ENCODE measurements at regions not wholly inside any gene's neighbourhood (a gene's known extent, or its start where the extent isn't known, plus 50 kb on each side); places are given as distances from the start of the nearest gene placed in this dataset.

DNA sequence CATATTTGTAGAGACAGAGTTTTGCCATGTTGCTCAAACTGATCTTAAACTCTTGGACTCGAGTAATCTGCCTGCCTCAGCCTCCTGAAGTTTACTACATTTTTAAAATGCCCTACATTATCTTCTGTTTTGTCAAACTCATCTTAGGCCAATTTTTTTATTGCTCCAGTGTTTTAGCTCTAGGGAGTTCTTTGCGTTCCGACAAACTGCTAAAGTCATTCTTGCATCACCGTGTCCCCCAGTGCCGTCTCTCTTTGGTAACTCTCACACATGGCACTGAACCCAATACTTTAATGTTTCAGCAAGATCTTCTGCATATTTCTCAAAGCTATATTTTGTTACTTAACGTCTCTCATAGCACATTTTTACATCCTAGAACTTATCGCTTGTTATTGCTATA, 440.9 kb upstream of the NRXN1 start:
- H3K4me1 ChIP-seq: no peaks in the 10 kb centered on the region
- intact Hi-C loops (cut with DNase I): no loop called here
- H3K9me3 ChIP-seq: no peaks in the 10 kb centered on the region
- no peaks in the 10 kb centered on the region for H3K27me3 ChIP-seq
- ATAC-seq: no peak
- no peaks in the 10 kb centered on the region for H3K36me3 ChIP-seq
- DNase-seq: no peak
- H3K27ac ChIP-seq: no peak overlapping the region
- TF ChIP-seq, protein P1, sequence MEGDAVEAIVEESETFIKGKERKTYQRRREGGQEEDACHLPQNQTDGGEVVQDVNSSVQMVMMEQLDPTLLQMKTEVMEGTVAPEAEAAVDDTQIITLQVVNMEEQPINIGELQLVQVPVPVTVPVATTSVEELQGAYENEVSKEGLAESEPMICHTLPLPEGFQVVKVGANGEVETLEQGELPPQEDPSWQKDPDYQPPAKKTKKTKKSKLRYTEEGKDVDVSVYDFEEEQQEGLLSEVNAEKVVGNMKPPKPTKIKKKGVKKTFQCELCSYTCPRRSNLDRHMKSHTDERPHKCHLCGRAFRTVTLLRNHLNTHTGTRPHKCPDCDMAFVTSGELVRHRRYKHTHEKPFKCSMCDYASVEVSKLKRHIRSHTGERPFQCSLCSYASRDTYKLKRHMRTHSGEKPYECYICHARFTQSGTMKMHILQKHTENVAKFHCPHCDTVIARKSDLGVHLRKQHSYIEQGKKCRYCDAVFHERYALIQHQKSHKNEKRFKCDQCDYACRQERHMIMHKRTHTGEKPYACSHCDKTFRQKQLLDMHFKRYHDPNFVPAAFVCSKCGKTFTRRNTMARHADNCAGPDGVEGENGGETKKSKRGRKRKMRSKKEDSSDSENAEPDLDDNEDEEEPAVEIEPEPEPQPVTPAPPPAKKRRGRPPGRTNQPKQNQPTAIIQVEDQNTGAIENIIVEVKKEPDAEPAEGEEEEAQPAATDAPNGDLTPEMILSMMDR (IDR thresholded peaks at IDR 0.05): no peak
- 80% methylated on average over 7 of the region's 7 CpGs for WGBS, 2 donors
- H3K4me3 ChIP-seq: no peak overlapping the region

DNA sequence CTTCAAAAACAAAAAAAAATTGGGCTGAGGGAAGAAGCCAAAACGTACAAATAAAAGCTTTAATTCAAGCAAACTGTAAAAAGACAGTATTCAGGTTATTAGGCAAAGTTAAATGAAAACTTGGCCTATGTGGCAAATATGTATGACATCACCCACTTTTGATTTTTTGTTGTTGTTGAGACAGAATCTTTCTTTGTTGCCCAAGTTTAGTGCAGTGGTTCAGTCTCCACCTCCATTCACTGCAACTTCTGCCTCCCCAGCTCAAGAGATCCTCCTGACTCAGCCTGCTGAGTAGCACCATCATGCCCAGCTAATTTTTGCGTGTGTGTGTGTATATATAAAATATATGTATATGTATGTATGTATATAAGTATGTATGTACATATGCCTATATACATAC, 440.4 kb upstream of the NRXN1 start:
- Histone ChIP-seq H3K36me3 (no peaks in the 10 kb centered on the region), H3K27me3 (no peaks in the 10 kb centered on the region), H3K4me1 (no peaks in the 10 kb centered on the region), H3K4me3 (no peak overlapping the region), H3K27ac (no peak overlapping the region), H3K9me3 (no peaks in the 10 kb centered on the region)
- DNase-seq: no peak
- TF ChIP-seq, protein P1 (IDR thresholded peaks at IDR 0.05): no peak
- WGBS, 2 donors: 71 to 73% methylated on average over 2 of the region's 2 CpGs
- ATAC-seq: no peak
- intact Hi-C loops (cut with DNase I): no loop called here

DNA sequence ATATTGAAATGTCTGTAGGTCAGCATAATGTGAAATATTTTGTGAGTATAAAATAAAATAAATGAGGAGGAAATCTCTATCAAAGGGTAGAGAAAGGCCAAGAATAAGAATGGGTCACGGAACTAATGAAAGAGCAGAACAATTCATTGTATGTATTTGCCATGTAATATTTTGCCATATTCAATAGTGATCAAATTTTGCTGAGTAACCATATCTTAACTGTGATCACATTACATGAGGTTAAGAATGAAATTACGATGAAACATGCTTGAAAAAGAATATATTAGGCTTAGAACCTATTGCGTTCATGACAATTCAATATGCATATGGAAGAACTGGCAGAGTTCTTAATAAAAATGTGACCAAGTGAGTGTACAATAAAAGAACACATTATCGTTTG, 437.2 kb upstream of the NRXN1 start:
- DNase-seq (no peak), ATAC-seq (no peak)
- Histone ChIP-seq H3K36me3 (no peaks in the 10 kb centered on the region), H3K9me3 (no peaks in the 10 kb centered on the region), H3K27ac (no peak overlapping the region), H3K4me1 (no peaks in the 10 kb centered on the region), H3K27me3 (no peaks in the 10 kb centered on the region), H3K4me3 (no peak overlapping the region)
- WGBS, 2 donors: 88 to 92% methylated on average over 4 of the region's 4 CpGs
- intact Hi-C loops (cut with DNase I): no loop called here
- TF ChIP-seq, protein P1 (IDR thresholded peaks at IDR 0.05): no peak

DNA sequence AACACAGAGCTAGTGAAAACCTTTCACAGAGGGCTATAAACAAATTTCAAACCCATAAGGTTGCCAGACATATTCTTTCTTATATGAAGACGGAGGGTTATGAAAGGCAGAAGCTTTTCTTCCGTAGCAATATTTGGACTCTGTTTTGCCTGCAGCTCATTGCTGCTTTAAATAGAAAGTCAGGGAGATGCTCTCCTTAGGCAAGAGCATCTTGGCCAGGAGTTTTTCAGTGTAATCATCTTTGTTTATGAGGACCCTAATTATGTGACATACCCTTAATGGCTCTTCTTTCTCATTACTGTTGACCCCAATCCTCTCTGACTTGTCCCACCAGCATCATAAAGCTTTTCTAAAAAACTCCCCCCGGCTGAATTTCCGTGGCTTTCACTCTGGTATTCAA, 433.4 kb upstream of the NRXN1 start:
- no peaks in the 10 kb centered on the region for H3K27me3 ChIP-seq
- DNase-seq: no peak
- no peak for ATAC-seq
- intact Hi-C loops (cut with DNase I): no loop called here
- no peak overlapping the region for H3K4me3 ChIP-seq
- H3K4me1 ChIP-seq: no peaks in the 10 kb centered on the region
- H3K36me3 ChIP-seq: no peaks in the 10 kb centered on the region
- 59 to 62% methylated on average over 4 of the region's 4 CpGs for WGBS, 2 donors
- H3K27ac ChIP-seq: no peak overlapping the region
- TF ChIP-seq, protein P1 (IDR thresholded peaks at IDR 0.05): no peak
- no peaks in the 10 kb centered on the region for H3K9me3 ChIP-seq

DNA sequence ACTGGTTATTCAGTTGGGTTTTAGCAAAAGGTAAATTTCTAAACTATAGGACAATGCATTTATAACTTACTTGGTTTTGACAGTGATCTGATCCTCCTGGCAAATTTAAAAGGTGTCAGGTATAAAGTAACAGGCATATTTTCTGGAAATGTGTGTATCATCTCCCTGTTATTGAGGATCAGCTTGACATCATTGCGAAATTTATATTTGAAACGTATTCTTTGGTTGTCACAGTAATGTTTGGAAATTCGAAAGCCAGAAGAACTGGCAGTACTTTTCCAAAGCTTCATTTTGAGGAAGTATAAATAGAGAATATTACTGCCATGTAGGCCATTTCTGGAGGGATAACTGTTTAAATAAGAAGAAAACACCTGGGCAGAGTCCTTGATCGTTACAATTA, 422.2 kb upstream of the NRXN1 start:
- ATAC-seq: no peak
- Histone ChIP-seq H3K4me1 (no peaks in the 10 kb centered on the region), H3K27ac (no peak overlapping the region), H3K4me3 (no peak overlapping the region), H3K9me3 (peaks cover 0 to 11% (median 0%) of the 10 kb centered on the region in 11 donors), H3K27me3 (no peaks in the 10 kb centered on the region), H3K36me3 (no peaks in the 10 kb centered on the region)
- intact Hi-C loops (cut with DNase I): no loop called here
- TF ChIP-seq, protein P1 (IDR thresholded peaks at IDR 0.05): no peak
- no peak for DNase-seq
- WGBS, 2 donors: 81 to 84% methylated on average over 4 of the region's 4 CpGs
